ENCODE measurements at regions not wholly inside any gene's neighbourhood (a gene's known extent, or its start where the extent isn't known, plus 50 kb on each side); places are given as distances from the start of the nearest gene placed in this dataset.
"Not testable (repeated sequence)": the region's sequence is repeated elsewhere in the genome, so short reads cannot be mapped to it uniquely, and the experiment has no call there.

DNA sequence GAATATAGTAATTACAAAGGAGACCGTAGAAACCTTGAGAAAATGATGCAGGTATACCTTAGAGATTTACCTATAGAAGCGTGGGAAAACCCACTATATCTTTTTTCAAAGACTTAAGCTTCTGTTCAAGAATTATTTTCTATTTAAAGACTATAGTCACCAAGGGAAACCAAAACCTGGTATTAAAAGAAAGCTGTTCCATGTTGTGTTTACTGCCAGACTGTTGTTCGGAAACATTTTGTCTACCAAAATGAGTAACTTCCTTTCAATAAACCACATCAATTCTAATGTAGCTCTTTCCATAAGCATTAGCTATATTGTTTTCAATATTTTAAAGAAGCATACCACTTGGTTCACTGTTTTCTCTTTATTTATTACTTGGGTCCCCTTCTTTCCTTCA is 182.9 kb upstream of the SLITRK6 start:
- no peaks in the 10 kb centered on the region for H3K27me3 Mint-ChIP-seq (ENCODE audit: unreplicated experiment)
- H3K4me3 Mint-ChIP-seq (ENCODE audit: unreplicated experiment), result no peak overlapping the region
- H3K27ac Mint-ChIP-seq (ENCODE audit: unreplicated experiment), result no peak overlapping the region
- H3K4me1 Mint-ChIP-seq (ENCODE audit: unreplicated experiment), result peaks cover 10% of the 10 kb centered on the region
- DNase-seq (ENCODE audit: extremely low spot score, unreplicated experiment), result no peak
- H3K9me3 Mint-ChIP-seq (ENCODE audit: unreplicated experiment), result no peaks in the 10 kb centered on the region
- TF ChIP-seq, protein P1, sequence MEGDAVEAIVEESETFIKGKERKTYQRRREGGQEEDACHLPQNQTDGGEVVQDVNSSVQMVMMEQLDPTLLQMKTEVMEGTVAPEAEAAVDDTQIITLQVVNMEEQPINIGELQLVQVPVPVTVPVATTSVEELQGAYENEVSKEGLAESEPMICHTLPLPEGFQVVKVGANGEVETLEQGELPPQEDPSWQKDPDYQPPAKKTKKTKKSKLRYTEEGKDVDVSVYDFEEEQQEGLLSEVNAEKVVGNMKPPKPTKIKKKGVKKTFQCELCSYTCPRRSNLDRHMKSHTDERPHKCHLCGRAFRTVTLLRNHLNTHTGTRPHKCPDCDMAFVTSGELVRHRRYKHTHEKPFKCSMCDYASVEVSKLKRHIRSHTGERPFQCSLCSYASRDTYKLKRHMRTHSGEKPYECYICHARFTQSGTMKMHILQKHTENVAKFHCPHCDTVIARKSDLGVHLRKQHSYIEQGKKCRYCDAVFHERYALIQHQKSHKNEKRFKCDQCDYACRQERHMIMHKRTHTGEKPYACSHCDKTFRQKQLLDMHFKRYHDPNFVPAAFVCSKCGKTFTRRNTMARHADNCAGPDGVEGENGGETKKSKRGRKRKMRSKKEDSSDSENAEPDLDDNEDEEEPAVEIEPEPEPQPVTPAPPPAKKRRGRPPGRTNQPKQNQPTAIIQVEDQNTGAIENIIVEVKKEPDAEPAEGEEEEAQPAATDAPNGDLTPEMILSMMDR (IDR thresholded peaks at IDR 0.05), result no peak
- no peaks in the 10 kb centered on the region for H3K36me3 Mint-ChIP-seq (ENCODE audit: unreplicated experiment)

DNA sequence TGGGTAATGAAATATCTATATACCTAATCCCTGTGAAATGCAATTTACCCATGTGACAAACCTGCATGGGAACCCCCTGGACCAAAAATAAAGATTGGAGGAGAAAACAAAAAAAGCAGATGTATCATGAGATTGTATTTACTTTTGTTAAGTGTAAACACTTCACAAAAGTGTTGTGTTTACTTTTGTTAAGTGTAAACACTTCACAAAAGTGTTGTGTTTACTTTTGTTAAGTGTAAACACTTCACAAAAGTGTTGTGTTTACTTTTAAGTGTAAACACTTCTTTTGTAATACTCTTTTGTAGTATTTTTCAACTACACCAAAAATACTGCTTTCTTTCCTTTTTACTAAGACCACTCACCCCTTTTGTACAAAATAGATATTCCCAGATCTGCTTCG is 181.2 kb upstream of the SLITRK6 start:
- DNase-seq (ENCODE audit: extremely low spot score, unreplicated experiment); H3K36me3 Mint-ChIP-seq (ENCODE audit: unreplicated experiment); H3K9me3 Mint-ChIP-seq (ENCODE audit: unreplicated experiment); H3K4me3 Mint-ChIP-seq (ENCODE audit: unreplicated experiment); H3K27me3 Mint-ChIP-seq (ENCODE audit: unreplicated experiment); H3K4me1 Mint-ChIP-seq (ENCODE audit: unreplicated experiment); H3K27ac Mint-ChIP-seq (ENCODE audit: unreplicated experiment): not testable (repeated sequence)

GRCh38 chr13:85976242-85976641 is 177.0 kb upstream of the SLITRK6 start:
- Mint-ChIP-seq H3K36me3 (ENCODE audit: unreplicated experiment) (no peaks in the 10 kb centered on the region), H3K4me1 (ENCODE audit: unreplicated experiment) (peaks cover 6% of the 10 kb centered on the region), H3K27ac (ENCODE audit: unreplicated experiment) (no peak overlapping the region), H3K27me3 (ENCODE audit: unreplicated experiment) (no peaks in the 10 kb centered on the region), H3K4me3 (ENCODE audit: unreplicated experiment) (no peak overlapping the region), H3K9me3 (ENCODE audit: unreplicated experiment) (no peaks in the 10 kb centered on the region)
- DNase-seq (ENCODE audit: extremely low spot score, unreplicated experiment), result no peak
- TF ChIP-seq, protein P1 (IDR thresholded peaks at IDR 0.05), result no peak

DNA sequence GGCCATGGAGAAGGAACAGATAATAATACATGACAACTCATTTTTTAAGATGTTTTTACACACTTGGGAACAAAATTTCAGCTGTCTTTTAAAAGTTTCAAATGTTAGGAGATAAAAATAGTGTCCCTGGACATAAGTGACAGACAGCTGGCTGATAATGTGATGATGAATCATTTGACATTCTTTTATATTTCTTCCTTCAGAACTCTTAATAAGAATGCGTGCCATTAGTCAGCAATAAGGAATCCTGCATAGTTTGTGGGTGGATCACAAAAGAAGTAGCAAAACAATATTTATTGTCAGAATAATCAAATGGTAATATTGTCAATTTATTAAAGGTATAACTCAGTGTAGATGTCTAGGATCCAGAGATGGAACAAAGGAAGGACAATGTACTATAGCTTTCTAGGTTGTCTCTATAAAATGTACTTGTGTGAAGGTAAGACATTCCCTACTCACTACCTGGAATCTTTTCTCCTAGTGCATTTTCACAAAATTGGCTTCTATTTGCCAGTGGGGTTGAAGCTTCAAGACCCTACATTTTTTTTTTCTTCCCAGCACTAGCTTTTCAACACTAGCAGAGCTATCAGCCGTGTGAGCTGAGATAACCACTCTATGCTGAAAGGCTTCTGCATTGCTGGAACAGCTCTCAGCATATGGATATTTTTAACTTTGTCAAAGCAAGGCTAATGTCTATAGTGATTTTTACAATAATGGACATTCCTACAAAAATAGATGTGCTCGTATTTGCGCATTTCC is 175.6 kb upstream of the SLITRK6 start:
- Mint-ChIP-seq H3K4me3 (ENCODE audit: unreplicated experiment) (no peak overlapping the region), H3K9me3 (ENCODE audit: unreplicated experiment) (no peaks in the 10 kb centered on the region)

GRCh38 chr13:85970727-85971126 is 171.5 kb upstream of the SLITRK6 start:
- Mint-ChIP-seq H3K4me1 (ENCODE audit: unreplicated experiment) (peaks cover 10% of the 10 kb centered on the region), H3K36me3 (ENCODE audit: unreplicated experiment) (no peaks in the 10 kb centered on the region), H3K27ac (ENCODE audit: unreplicated experiment) (no peak overlapping the region), H3K4me3 (ENCODE audit: unreplicated experiment) (no peak overlapping the region), H3K9me3 (ENCODE audit: unreplicated experiment) (no peaks in the 10 kb centered on the region), H3K27me3 (ENCODE audit: unreplicated experiment) (no peaks in the 10 kb centered on the region)
- no peak for DNase-seq (ENCODE audit: extremely low spot score, unreplicated experiment)
- TF ChIP-seq, protein P1 (IDR thresholded peaks at IDR 0.05), result peak; percentile 47

More for the DNA sequence above, 175.6 kb upstream of the SLITRK6 start:
- H3K4me1 Mint-ChIP-seq (ENCODE audit: unreplicated experiment), result peaks cover 6% of the 10 kb centered on the region
- DNase-seq (ENCODE audit: extremely low spot score, unreplicated experiment), result no peak
- no peaks in the 10 kb centered on the region for H3K36me3 Mint-ChIP-seq (ENCODE audit: unreplicated experiment)
- TF ChIP-seq, protein P1 (IDR thresholded peaks at IDR 0.05), result no peak
- no peak overlapping the region for H3K27ac Mint-ChIP-seq (ENCODE audit: unreplicated experiment)
- H3K27me3 Mint-ChIP-seq (ENCODE audit: unreplicated experiment), result no peaks in the 10 kb centered on the region

All from osteocyte (in vitro differentiated cells).